Esophagus squamous epithelium (tissue), 4 donors: ENCODE measurements at regions not wholly inside any gene's neighbourhood (a gene's known extent, or its start where the extent isn't known, plus 50 kb on each side); places are given as distances from the start of the nearest gene placed in this dataset.
"Not testable (repeated sequence)": the region's sequence is repeated elsewhere in the genome, so short reads cannot be mapped to it uniquely, and the experiment has no call there.

Experiments
- POLR2A ChIP-seq, 4 donors: fragments of 450-650 bp; IDR thresholded peaks; one replicate each; pipeline ENCODE4 v1.6.1; 2017; ENCODE audit warnings: antibody characterized with exemption in 4 of 4, mild to moderate bottlenecking in 4 of 4, moderate library complexity in 3 of 4
- TF ChIP-seq, protein P1 (sequence below), 6 experiments: fragments of 450-650 bp in 4 of 6; fragments of 200-600 bp in 2 of 6; sonication (generic) in 2 of 6; IDR thresholded peaks; one replicate each; pipeline ENCODE4 v1.5.1; 2016 to 2019; ENCODE audit warnings: antibody characterized with exemption in 6 of 6, mild to moderate bottlenecking in 4 of 6, moderate library complexity in 4 of 6

GRCh38 chr1:60840476-60840875 is 241.9 kb upstream of the NFIA start:
- TF ChIP-seq, protein P1, sequence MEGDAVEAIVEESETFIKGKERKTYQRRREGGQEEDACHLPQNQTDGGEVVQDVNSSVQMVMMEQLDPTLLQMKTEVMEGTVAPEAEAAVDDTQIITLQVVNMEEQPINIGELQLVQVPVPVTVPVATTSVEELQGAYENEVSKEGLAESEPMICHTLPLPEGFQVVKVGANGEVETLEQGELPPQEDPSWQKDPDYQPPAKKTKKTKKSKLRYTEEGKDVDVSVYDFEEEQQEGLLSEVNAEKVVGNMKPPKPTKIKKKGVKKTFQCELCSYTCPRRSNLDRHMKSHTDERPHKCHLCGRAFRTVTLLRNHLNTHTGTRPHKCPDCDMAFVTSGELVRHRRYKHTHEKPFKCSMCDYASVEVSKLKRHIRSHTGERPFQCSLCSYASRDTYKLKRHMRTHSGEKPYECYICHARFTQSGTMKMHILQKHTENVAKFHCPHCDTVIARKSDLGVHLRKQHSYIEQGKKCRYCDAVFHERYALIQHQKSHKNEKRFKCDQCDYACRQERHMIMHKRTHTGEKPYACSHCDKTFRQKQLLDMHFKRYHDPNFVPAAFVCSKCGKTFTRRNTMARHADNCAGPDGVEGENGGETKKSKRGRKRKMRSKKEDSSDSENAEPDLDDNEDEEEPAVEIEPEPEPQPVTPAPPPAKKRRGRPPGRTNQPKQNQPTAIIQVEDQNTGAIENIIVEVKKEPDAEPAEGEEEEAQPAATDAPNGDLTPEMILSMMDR (IDR thresholded peaks at IDR 0.05) = not testable (repeated sequence)
- not testable (repeated sequence) for TF ChIP-seq POLR2A (IDR thresholded peaks at IDR 0.05)
